GM12892 (cell line): ENCODE measurements at regions not wholly inside any gene's neighbourhood (a gene's known extent, or its start where the extent isn't known, plus 50 kb on each side); places are given as distances from the start of the nearest gene placed in this dataset.

Experiments used
- POLR2A ChIP-seq: IDR thresholded peaks from 2 replicates; pipeline ENCODE4 v1.6.1; 2011; ENCODE audit warnings: low read depth, low read length, control low read depth
- POLR2AphosphoS5 ChIP-seq: IDR thresholded peaks from 2 replicates; pipeline ENCODE4 v1.6.1; 2011; ENCODE audit warnings: low read depth, low read length, control low read depth
- TAF1 ChIP-seq: IDR thresholded peaks from 2 replicates; pipeline ENCODE4 v1.6.1; 2011; ENCODE audit warnings: low read depth, mild to moderate bottlenecking, control low read depth, low read length, borderline replicate concordance

DNA sequence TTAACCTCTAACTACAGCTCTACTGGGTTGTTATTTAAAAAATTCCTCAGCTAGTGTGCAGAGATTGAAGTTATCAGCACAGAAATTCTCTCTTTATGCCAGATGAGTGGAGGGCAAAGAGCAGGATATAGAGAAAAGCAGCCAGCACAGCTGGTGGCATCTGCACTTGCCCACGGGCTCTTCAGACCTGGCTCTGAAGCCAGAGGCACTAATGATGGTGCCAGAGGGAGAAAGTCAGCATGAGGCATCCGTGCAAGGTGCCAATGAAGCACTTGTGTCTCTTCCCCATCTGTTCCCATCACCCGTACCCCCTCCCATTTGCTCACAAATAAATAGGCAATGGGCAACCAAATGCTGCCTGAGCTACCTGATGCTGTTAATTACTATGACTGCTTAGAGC lies 138.9 kb downstream of the OLFM4 start:
- no peak for TF ChIP-seq POLR2AphosphoS5
- no peak for TF ChIP-seq POLR2A
- no peak for TF ChIP-seq TAF1
